DOHH2 (cell line): ENCODE measurements at regions not wholly inside any gene's neighbourhood (a gene's known extent, or its start where the extent isn't known, plus 50 kb on each side); places are given as distances from the start of the nearest gene placed in this dataset.

Experiments
- H3F3A ChIP-seq: fragments of 200-600 bp; sonication (generic), shearing (Covaris generic); 2 replicates; pipeline ENCODE4 v1.6.0; 2016; ENCODE audit warnings: antibody characterized with exemption, mild to moderate bottlenecking; ENCODE audit not compliant: control insufficient read depth, insufficient read depth
- H3K27ac ChIP-seq: fragments of 200-600 bp; sonication (generic); 2 replicates; pipeline ENCODE4 v1.5.1; 2014; ENCODE audit warnings: low read depth, mild to moderate bottlenecking, low read length, moderate library complexity
- H3K27me3 ChIP-seq: fragments of 200-600 bp; sonication (generic); 2 replicates; pipeline ENCODE4 v1.6.1; 2014; ENCODE audit warnings: mild to moderate bottlenecking, low read length, mixed read lengths; ENCODE audit not compliant: control insufficient read depth
- H3K36me3 ChIP-seq: fragments of 200-600 bp; sonication (generic); 2 replicates; pipeline ENCODE4 v1.6.1; 2014; ENCODE audit warnings: mild to moderate bottlenecking, low read length, moderate library complexity, mixed read lengths; ENCODE audit not compliant: control insufficient read depth
- H3K4me1 ChIP-seq: fragments of 200-600 bp; sonication (generic); 2 replicates; pipeline ENCODE4 v1.6.1; 2014; ENCODE audit warnings: mild to moderate bottlenecking, low read length, mixed read lengths; ENCODE audit not compliant: control insufficient read depth
- H3K4me2 ChIP-seq: fragments of 200-600 bp; sonication (generic); 2 replicates; pipeline ENCODE4 v1.6.0; 2014; ENCODE audit warnings: mild to moderate bottlenecking, low read length, moderate library complexity
- H3K4me3 ChIP-seq: fragments of 200-600 bp; sonication (generic); 2 replicates; pipeline ENCODE4 v1.5.1; 2014; ENCODE audit warnings: mild to moderate bottlenecking, low read length, mixed read lengths
- H3K79me2 ChIP-seq: fragments of 200-600 bp; sonication (generic); 2 replicates; pipeline ENCODE4 v1.6.1; 2014; ENCODE audit warnings: mild to moderate bottlenecking, low read length, mixed read lengths; ENCODE audit not compliant: control insufficient read depth
- H3K9me2 ChIP-seq: fragments of 200-600 bp; sonication (generic); replicated peaks from 2 replicates; pipeline ENCODE4 v1.6.1; 2014; ENCODE audit warnings: mild to moderate bottlenecking, low read length, mixed read lengths; ENCODE audit not compliant: control insufficient read depth
- H3K9me3 ChIP-seq: fragments of 200-600 bp; sonication (generic); 2 replicates; pipeline ENCODE4 v1.6.1; 2014; ENCODE audit warnings: antibody characterized with exemption, low read length, mixed read lengths; ENCODE audit not compliant: control insufficient read depth, insufficient read depth
- H4K20me1 ChIP-seq: fragments of 200-600 bp; sonication (generic); 2 replicates; pipeline ENCODE4 v1.6.0; 2014; ENCODE audit warnings: low read depth, mild to moderate bottlenecking, antibody characterized with exemption, low read length, moderate library complexity; ENCODE audit not compliant: control insufficient read depth, insufficient read depth
- EZH2phosphoT487 ChIP-seq: fragments of 200-600 bp; sonication (generic); IDR thresholded peaks from 2 replicates; pipeline ENCODE4 v1.6.1; 2017; ENCODE audit warnings: borderline replicate concordance, mild to moderate bottlenecking, antibody characterized with exemption, low read length, moderate library complexity, mixed read lengths
- TF ChIP-seq, protein P1 (sequence below): fragments of 200-600 bp; sonication (generic); IDR thresholded peaks from one replicate; pipeline ENCODE4 v1.5.1; 2014; ENCODE audit warnings: antibody characterized with exemption, mild to moderate bottlenecking, low read depth, low read length; ENCODE audit not compliant: poor library complexity, severe bottlenecking

GRCh38 chr17:79410681-79411080, 200.2 kb downstream of the RBFOX3 start:
- H3K4me2 ChIP-seq = no peak overlapping the region
- H4K20me1 ChIP-seq = no peaks in the 10 kb centered on the region
- H3K36me3 ChIP-seq = no peaks in the 10 kb centered on the region
- H3K27ac ChIP-seq = no peak overlapping the region
- H3K9me3 ChIP-seq = no peaks in the 10 kb centered on the region
- no peaks in the 10 kb centered on the region for H3K79me2 ChIP-seq
- H3K4me3 ChIP-seq = no peak overlapping the region
- TF ChIP-seq EZH2phosphoT487 = no peak
- TF ChIP-seq, protein P1, sequence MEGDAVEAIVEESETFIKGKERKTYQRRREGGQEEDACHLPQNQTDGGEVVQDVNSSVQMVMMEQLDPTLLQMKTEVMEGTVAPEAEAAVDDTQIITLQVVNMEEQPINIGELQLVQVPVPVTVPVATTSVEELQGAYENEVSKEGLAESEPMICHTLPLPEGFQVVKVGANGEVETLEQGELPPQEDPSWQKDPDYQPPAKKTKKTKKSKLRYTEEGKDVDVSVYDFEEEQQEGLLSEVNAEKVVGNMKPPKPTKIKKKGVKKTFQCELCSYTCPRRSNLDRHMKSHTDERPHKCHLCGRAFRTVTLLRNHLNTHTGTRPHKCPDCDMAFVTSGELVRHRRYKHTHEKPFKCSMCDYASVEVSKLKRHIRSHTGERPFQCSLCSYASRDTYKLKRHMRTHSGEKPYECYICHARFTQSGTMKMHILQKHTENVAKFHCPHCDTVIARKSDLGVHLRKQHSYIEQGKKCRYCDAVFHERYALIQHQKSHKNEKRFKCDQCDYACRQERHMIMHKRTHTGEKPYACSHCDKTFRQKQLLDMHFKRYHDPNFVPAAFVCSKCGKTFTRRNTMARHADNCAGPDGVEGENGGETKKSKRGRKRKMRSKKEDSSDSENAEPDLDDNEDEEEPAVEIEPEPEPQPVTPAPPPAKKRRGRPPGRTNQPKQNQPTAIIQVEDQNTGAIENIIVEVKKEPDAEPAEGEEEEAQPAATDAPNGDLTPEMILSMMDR = no peak
- no peaks in the 10 kb centered on the region for H3K9me2 ChIP-seq
- no peaks in the 10 kb centered on the region; the same call in 1 of the 2 replicates for H3F3A ChIP-seq
- no peaks in the 10 kb centered on the region for H3K27me3 ChIP-seq
- no peaks in the 10 kb centered on the region for H3K4me1 ChIP-seq

DNA sequence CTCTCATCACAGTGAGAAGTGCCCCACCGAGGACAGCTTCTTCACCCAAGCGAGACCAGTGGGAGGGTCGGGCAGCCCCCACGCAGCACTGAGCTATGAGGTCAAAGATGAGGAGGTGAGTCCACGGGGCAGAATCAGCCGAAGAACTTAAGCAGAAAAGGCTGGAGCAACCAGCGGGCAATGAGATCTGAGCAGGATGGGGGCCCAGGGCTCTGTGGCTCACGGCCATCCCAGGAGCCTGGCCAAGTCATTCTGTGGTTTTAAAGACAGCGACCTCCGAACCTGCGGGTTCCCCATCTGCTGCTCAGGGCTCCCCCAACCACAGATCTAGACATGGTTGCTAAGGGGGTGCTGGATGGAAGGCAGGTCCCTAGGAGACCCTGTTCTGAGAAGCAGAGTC, 202.6 kb downstream of the RBFOX3 start:
- Histone ChIP-seq H3K9me2 (no peaks in the 10 kb centered on the region), H3F3A (no peaks in the 10 kb centered on the region; the same call in 1 of the 2 replicates), H3K4me3 (no peak overlapping the region), H3K27ac (no peak overlapping the region), H3K4me2 (no peak overlapping the region), H3K27me3 (no peaks in the 10 kb centered on the region), H3K4me1 (no peaks in the 10 kb centered on the region), H3K36me3 (no peaks in the 10 kb centered on the region), H3K79me2 (no peaks in the 10 kb centered on the region), H4K20me1 (no peaks in the 10 kb centered on the region), H3K9me3 (no peaks in the 10 kb centered on the region)
- TF ChIP-seq, protein P1 = no peak
- TF ChIP-seq EZH2phosphoT487 = no peak

- no peak overlapping the region for H3K27ac ChIP-seq
- no peaks in the 10 kb centered on the region; the same call in 1 of the 2 replicates for H3F3A ChIP-seq
- H3K9me3 ChIP-seq = no peaks in the 10 kb centered on the region
- H4K20me1 ChIP-seq = no peaks in the 10 kb centered on the region
- H3K9me2 ChIP-seq = no peaks in the 10 kb centered on the region
- no peaks in the 10 kb centered on the region for H3K4me1 ChIP-seq
- no peak overlapping the region for H3K4me2 ChIP-seq
- TF ChIP-seq, protein P1 = no peak
- no peak for TF ChIP-seq EZH2phosphoT487
- H3K27me3 ChIP-seq = no peaks in the 10 kb centered on the region
- no peak overlapping the region for H3K4me3 ChIP-seq
- H3K79me2 ChIP-seq = no peaks in the 10 kb centered on the region
- H3K36me3 ChIP-seq = no peaks in the 10 kb centered on the region
These were observed 203.5 kb downstream of the RBFOX3 start for GRCh38 chr17:79407385-79407784.

DNA sequence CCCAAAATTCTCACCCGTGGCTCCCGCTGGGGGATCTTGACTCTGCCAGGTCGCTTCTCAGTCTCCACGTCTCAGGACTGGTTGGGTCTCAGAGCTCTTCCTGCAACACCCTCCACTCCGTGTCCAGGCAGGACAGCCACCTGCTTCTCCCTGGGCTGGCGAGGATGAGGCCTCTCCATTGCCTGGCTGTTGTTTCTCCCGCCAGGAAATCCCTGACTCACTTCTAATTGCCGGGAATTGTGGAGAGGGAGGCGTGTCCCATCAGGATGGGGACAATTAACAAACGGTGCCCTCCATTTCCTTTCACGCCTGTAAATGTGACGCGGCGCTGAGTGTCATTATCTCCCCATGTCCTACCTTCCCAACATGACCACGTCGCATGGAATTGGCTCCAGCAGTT, 204.5 kb downstream of the RBFOX3 start:
- no peak for TF ChIP-seq EZH2phosphoT487
- TF ChIP-seq, protein P1 = no peak
- no peaks in the 10 kb centered on the region for H3K9me2 ChIP-seq
- H3K79me2 ChIP-seq = no peaks in the 10 kb centered on the region
- no peaks in the 10 kb centered on the region for H3K9me3 ChIP-seq
- no peak overlapping the region for H3K4me2 ChIP-seq
- H3K27ac ChIP-seq = no peak overlapping the region
- H3F3A ChIP-seq = no peaks in the 10 kb centered on the region
- H3K27me3 ChIP-seq = no peaks in the 10 kb centered on the region
- H4K20me1 ChIP-seq = no peaks in the 10 kb centered on the region
- H3K36me3 ChIP-seq = no peaks in the 10 kb centered on the region
- H3K4me3 ChIP-seq = no peak overlapping the region
- no peaks in the 10 kb centered on the region for H3K4me1 ChIP-seq
